ENCODE measurements at regions not wholly inside any gene's neighbourhood (a gene's known extent, or its start where the extent isn't known, plus 50 kb on each side); places are given as distances from the start of the nearest gene placed in this dataset.

DNA sequence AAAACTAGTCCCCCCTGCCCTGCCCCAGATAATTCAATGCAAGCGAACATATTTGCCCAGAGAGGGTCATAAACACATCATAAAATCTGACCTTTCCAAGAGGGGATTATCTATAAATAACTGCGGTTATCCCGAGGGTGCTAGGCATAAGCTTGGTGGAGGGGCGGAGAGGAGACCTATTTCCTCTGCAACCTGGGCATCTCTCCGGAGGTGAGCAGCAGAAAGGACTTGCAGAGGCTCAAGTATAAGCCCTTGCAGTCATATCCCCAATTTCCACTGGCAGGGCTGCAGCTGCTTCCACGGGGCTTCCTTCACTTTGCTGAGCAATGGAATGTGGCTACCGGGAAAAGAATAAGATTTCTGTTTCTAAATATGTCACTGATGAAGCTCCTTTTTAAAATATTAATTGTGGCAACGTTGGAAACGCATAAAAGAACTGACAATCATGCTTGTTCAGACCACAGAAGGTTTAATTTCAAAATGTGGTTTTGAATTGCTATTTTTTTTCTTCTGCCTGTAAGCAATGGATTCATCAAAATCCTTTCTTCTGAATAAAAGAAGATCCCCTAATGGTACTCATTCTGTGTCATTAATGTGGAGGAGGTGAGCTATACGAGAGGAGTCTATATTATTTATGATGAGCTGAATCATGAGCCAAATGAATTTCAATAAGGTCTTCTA is 268.9 kb upstream of the ATP2B1 start:
- no peak for DNase-seq

DNA sequence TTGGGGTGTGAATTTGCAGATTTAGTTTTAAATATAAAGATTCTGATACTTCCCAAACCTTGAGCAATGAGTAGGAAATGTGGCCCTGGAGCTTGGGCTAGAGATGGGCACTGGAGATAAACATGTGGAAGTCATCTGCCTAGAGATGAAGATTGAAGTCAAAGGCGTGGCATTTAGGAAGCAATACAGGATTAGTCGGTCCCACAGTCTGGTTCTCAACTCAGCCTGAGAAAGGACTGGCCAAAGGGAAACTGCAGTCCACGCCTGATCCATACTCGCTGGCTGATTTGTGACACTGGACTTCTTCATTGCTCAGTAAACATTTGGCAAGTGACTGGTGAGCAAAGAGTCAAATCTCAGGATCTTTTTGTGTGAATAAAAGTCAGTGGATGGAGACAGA is 268.2 kb upstream of the ATP2B1 start:
- DNase-seq: no peak

DNA sequence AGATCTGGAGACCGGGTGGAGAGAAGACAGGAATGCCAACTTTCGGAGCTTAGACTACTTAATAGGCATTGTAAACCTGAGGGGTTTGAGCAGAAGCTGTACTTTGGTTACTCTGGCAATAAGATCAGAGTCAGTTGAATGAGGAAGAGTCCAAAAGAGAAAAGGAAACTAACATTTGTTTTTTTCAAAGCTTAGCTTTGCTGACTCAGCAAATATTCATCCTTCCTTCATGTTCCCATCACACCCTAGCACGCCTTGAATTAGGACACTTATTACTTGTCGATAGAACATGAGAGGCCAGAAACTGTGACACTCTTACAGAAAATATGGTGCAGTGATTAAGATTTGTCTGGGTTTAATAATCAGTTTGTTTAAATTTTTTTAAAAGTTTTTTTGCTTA is 266.9 kb upstream of the ATP2B1 start:
- DNase-seq: no peak

DNA sequence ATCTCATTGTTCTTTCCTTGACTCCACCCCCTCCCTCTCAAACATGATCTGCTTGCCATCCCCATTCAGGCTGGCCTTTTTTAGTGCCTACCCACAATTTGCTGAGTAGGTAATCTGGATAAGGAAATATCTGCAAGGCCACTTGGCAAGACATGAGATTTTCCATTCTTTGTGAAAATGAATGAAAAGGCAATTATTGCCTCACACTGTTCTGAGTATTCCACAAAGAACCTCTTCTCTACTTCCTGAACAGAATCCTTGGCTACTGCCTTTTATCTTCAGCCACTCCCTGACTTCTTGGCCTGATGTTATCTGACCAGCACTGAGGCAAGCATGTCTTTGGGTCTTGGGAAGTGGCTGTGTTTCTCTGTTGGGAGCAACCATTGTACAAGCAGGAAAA is 263.2 kb upstream of the ATP2B1 start:
- DNase-seq: no peak

DNA sequence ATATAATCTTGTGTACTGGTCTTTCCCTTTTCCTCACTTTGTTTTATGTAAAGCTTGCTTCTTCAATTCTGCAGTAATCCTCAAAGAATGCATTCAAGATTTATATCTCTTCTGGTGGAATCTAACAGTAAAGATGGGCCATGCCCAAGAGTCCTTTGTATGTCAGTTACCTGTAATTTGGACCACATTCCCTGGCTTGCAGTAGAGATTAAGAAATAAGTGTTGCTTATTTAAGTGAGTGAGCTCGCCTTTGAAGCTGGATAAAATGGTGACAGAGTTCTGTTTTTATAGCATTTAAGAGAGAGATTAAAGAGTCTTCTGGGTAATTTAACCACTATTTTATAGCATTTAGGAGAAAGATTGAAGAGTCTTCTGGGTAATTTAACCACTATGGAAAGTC is 262.1 kb upstream of the ATP2B1 start:
- no peak for DNase-seq

DNA sequence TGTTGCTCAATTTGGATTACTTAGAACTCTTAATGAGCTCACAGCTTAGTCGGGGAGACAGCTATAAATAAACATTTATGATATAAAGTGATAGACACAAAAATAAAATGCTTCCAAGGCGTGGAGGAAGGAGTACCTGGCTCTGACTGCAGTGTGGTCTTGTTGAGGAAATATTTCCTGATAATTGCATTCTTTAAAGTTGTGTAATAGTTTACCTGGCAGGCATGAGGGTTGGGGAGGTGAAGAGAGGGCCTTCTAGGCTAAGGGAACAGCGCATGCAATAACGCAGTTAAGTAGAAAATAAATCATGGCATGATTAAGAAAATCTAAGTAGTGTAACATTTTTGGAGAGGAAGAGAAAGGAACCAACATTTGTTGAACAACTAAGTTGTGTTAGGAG is 260.5 kb upstream of the ATP2B1 start:
- DNase-seq: no peak

DNA sequence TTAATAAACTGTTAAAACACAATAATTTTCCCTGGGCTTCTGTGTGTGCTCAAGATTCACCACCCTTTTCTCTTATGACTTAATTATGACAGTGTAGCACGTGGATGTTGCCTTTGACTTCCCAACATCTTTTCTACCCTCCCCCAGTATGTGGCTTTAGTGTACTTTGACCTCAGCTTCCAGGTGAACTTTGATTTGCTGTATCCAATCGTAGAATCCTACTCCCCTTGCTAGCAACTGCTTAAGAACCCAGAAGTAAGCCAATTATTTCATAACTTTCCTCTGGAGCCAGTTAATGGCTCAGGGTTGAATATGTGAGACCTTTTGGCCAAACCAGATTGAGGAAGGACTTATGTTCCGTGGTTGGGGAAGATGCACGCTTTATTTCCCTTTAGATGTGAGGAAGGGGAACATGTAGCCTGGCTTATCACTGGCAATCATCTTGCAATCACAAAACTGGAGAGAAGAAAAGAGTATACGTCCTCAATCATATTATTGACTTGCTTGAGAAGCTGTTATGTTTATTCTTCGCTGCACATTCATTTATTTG is 259.6 kb upstream of the ATP2B1 start:
- DNase-seq: no peak

DNA sequence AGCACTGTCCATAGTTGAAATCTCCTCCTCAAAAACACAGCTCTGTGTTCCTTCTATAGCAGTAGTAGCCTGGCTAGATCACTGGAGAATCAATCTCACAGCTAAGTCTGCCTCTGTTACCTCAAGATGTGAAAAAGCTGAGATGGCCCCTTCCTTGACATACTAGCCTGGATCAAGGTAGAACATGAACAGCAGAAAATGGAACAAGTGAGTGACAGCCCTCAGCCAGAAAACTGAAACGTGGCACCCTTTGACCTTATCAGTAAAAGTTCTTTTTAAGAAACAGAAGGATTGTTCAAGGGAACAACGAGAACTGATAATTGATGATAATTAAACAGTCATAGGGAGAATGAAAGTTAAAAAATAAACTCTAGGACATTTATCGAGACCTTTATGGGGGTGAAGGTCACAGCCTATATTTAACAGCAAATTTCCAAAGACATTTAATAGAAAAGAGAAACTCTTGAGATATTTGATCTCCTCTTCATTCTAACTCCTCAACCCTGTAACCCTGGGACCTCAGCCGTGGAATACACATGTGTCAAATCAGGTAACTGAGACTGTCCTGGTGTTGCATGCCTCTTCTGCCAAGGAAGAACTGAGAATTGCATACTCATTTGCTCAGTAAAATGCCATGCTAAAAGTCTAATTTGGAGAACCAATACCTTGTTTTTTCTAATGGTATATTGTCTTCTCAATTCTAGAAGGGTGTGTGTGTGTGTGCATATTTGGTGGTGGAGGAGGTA is 258.0 kb upstream of the ATP2B1 start:
- DNase-seq: no peak

DNA sequence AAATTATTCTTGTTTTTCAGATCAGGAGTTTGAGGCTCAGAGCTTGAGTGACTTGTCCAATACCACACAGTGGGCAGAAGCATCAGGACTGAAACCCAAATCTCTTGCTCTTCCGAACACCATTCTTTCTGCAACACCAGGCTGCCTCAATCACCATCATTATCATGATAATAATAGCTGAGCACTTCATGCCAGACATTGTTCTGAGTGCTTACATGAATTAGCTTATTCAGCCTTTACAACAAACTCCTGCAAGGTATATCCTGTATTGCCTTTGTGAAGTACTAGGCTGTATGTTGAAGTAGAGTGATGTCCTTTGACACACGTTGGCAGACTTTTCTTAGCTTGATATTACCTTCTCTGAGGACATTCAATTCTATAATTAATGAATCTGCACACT is 257.4 kb upstream of the ATP2B1 start:
- no peak for DNase-seq

DNA sequence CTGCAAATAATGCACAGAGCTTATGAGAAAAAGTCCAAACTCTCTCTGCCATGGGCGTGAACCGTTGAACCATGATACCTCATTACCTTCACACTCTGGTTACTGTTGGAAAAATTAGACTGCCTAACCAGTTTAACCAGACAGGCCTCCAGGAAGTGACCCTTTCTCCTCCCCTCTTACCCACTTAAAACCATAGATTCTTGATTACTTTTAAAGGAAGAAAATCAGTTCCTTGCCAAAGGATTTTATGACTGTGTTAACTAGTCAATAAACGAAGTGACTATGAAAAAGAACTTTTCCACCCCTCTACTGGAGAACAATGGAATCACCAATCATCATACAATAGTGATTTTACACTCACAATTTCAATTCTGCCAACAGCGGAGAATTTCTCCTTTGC is 254.0 kb upstream of the ATP2B1 start:
- DNase-seq: no peak

DNA sequence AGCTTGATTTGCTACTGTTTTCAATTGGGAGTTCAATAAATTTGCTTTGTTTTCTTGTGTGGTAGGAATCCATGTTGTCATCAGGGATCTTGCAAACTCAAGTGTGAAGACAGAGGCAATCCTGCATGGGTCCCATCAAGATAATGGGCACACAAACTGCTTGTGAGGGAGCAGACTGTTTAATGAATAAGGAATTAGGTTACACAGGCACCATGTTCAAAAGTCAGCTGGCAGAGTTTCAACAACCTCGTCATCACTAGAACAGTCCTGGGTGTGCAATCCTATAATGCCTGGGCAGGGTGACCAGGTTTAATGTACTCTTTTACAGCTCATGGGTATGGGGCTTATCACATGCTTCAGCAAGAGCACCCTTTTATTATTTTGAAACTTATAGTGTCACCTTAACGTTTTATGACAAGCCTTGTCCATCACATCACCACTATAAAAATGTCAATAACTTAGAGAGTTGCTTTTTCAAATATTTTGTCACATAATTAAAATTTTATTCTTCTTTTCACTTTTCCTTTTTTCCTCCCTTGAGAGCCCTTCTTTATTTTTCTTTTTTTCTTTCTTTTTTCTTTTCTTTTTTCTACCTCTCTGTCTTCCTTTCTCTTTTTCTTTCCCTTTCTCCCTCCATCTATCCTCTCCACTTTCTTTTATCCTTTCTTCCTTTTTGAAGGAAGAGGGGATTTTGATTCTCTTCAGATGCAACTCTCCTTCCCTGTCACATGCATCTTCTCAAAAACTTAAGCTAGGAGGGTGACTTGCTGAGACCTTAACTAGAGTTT is 252.2 kb upstream of the ATP2B1 start:
- DNase-seq: no peak

DNA sequence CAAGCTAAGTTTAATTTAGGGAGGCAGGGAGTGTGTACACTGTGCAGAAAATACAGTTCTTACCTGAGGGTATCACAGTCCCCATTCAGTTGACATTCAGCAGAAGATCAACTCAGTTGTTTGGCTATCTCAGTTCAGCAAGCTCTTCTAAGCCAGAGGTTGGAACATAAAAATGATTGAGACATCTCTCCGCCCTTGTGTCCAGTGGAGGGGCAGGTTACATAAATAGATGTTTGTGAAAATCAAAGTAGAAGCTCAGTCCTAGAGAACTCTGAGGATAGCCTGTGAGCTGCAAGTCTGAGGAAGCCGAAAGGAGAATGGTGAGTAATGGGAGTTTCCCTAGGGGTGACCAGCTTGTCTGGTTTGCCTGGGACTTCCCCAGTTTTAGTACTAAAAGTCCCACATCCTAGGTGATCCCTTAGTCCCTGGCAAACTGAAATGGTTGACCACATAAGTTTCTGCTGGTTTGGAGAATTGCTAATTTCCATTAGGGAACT is 251.4 kb upstream of the ATP2B1 start:
- DNase-seq: no peak

DNA sequence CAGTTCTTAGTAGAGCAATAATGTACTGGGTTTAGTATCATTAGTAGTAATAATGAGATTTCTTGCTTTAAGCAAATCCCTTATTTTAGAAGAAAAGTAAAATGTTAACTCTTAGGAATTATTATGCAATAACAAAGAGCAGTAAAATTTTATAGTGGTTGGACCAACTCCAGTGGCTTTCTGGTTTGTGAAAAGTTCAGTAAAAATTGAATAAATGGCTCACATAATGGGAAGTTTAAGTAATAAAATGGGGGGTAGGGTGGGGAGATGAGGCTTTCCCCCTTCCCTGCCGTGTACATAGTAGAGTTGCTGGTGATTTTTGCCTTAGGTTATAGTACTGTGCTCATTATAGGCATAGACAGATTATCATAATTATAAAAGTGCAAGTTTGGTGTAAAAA is 250.5 kb upstream of the ATP2B1 start:
- DNase-seq: no peak

DNA sequence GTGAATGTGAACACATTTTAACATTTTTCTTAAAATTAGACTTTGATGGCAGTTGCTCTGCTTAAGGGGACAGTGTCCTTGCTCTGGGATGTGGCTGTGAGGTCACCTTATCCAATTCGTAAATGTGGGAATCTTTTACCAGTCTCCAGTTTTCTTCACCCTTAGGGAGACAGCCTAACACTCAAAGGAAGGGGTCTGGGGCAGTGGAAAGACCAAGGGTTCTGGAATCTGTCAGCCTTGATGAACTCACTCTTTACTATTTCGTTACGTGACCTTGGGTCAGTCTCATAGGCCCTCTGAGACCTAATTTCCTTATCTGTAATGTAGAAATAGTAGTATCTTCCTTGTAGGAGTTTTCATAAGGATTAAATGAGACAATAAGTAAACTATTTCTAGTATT is 245.6 kb upstream of the ATP2B1 start:
- DNase-seq: no peak

DNA sequence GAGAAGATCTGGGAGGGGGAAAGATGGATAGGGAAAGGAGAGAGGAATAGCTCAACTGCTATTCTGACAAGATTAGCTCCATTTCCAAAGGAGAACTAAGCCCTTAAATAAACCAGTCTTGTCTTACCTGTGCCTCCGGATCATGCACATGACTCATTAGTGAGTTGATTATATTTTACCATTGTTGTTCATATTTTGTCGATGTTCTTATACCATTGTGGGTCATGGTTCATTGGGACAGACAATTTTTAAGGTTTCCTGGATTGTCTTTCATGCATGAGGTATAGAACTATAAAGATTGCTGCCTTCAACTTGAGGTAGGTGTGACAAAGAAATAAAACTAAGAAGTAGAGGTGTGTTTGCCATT is 243.0 kb upstream of the ATP2B1 start:
- DNase-seq: no peak

DNA sequence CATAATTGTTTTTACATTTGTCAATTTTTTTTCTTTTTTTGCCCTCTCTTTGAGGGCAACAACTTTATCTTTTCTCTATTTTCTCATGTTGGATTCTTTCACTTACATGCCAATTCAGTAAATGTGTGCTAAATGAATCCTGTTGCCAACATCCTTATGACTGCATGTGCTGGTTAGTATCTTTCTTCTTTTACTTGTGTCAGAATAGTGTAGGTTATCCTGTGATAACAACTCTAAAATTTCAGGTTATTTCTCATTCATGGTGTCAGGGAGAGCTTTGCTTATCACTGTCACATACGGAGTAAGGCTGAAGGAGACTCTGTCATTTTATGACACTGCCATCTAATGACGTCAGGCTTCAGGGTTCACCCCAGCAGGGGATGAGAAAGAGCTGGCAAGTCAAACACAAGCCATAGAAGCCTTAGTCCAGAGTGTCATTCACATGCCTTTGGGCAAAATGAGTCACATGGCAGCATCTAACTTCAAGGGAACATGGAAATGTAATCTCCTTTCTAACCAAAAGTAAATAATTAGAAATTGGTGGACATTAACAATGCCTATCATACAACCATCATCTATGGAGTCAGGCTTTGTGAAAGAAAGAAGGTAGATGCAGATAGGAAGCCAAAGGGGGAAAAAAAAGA is 242.5 kb upstream of the ATP2B1 start:
- no peak for DNase-seq

DNA sequence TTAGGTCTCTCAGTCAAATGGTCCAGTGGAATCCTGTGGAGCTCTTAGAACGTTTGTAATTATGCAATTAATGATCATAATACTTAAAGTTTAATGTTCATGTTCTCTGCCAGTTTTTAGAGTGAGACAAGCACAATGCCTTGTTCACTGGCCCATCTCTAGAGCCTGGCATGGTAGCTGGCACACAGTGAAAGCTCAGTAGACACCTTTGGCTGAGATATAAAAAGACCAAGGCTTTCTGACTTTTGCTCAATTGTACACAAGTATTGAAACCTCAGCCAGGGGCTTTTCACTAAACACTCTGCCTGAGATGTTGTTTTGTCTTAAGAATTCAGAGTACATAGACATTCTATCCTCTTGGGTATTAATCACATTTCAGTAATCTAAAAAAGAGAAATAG is 241.8 kb upstream of the ATP2B1 start:
- no peak for DNase-seq

DNA sequence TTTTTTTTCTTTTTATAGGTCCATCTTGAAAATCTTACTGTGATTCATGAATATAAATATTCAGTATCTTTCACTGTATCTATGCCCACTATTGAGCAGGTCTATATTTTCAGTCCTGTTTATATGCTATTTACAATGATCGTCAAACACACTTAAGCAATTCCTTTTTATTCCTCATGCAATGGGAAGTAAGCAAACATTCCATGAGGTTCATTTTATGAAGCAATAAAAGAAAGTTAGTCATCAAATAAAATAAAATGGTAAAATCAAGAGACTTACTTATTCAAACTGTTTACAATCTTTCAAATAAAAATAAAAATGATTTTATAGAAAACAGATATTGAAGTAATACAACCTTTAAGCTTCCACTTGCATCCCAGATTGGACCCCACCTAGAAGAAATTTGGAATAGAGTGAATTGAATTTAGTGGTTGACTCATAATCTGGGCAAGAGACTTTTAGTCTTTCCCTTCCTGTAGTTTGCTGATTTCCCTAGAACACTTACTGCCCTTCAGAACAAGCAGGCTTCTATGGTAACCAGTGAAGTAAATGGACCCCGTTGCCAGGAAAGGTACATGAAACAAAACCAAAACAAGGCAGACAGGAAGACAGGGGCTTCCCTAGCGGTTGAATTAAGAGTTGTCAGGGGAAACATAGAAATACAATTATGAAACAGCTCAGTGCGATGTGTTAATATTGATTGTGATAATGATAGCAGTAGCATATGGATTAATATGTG is 241.0 kb upstream of the ATP2B1 start:
- no peak for DNase-seq

DNA sequence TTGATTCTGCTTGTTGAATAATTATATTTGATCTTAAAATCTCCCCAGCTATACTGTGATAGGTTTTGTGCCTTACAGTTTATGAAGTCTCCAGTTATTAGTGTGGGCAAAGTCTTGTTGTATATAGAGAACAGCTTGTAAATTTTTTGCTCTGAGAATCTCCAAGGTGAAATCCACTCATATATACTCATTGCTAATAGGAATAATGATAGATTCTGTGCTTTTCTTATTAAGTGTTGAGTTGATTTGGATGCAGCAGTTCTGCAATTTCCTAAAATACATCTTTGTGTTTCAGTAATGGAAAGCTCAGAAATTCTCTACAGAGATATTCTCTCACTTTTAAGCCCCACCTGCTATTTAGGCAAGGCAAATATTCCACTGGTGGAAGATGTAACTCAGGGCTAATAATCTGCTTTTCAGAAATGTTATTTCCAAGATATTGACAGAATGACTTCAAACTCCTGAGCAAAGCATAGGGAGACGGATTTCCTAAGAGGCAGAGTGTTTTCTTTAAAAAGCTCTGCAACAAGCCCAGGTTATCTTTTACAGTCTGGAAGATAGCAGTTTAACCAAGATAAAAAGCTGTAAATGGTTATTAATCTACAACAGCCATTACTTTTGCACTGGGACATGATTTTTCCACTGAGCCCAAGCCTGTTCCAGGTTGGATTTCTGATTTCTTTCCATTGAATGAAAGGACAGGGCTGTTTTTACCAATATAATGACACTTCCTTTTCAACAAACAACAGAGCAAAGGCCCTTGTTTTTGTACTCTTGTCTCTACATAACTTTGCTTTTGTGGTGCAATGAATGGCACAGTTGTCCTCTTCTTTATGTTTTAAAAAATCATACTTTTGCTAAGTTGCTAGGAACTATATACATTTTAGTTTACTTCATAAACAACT is 239.9 kb upstream of the ATP2B1 start:
- DNase-seq: no peak

DNA sequence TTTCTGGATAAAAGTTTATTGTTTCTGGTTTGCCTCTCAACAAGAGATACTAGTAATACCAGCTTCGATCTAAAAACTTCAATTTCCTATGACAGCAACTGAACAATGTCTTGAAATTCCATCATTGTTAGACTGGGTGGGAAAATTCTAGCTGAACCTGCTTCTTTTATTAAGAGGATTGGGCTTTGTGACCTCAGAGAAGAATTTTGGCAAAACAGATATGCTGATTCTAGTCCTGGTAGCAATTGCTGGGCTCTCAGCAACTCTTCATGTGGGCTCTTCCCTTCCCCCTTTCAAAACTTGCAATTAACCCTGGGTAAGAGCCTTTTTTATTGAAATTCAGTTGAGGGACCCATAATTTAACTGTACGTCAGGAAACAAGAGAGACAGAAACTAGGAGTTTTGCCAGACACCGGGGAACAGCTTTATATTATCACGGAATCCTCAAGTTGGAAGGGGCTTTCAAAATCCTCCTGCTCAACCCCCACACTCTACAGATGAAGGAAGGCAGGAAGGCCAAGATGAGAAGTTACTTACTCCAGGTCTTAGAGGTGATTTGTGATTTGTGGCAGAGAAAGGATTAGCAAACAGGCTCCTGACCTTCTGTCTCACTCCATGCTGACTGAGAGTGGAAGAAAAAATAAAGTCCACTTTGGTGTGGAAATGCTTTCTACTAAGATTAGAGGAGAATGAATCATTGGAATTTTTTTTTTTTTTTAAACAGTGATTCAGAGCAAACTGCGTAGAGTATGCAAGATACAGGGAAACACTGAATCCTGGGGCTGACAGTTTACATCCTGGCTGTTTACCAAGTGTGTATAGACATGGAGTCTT is 239.0 kb upstream of the ATP2B1 start:
- no peak for DNase-seq

All from NCI-H524 treated with DMSO at 0.1 percent for 48 hours (cell line).